A673 (cell line): ENCODE measurements at regions not wholly inside any gene's neighbourhood (a gene's known extent, or its start where the extent isn't known, plus 50 kb on each side); places are given as distances from the start of the nearest gene placed in this dataset.
"Not testable (repeated sequence)": the region's sequence is repeated elsewhere in the genome, so short reads cannot be mapped to it uniquely, and the experiment has no call there.

Source experiments
- BruUV-seq: library from RNA; stranded (reverse); fragments of 400-500 nt; replicated peaks from 2 replicates; lab custom pipeline; 2021; lab: Mats Ljungman, UMichigan
- CTCF ChIA-PET: fragments of 300-600 bp; sonication (Branson Sonifier 250); formaldehyde crosslinking; loops from one replicate; lab custom pipeline; 2022; ENCODE audit warnings: antibody characterized with exemption; lab: Charles Lee
- POLR2A ChIA-PET: fragments of 300-600 bp; sonication (Branson Sonifier 250); formaldehyde crosslinking; loops from one replicate; lab custom pipeline; 2022; ENCODE audit warnings: antibody characterized with exemption; ENCODE audit not compliant: low non-redundant PET; lab: Charles Lee
- DNase-seq: peaks from one replicate; pipeline ENCODE4 v3.0.0-alpha.2; 2015; ENCODE audit warnings: low spot score
- H3K27ac ChIP-seq: fragments of 200-600 bp; sonication (generic); 2 replicates; pipeline ENCODE4 v1.5.1; 2016; ENCODE audit warnings: mixed run types, low read depth, mild to moderate bottlenecking, mixed read lengths, antibody characterized with exemption, low read length; ENCODE audit not compliant: poor library complexity, severe bottlenecking
- H3K27me3 ChIP-seq: fragments of 200-600 bp; sonication (generic); replicated peaks from 2 replicates; pipeline ENCODE4 v1.6.1; 2017; ENCODE audit warnings: mixed run types, low read depth, mild to moderate bottlenecking, mixed read lengths, antibody characterized with exemption, low read length; ENCODE audit not compliant: insufficient read depth, poor library complexity
- H3K36me3 ChIP-seq: fragments of 200-600 bp; sonication (generic); 2 replicates; pipeline ENCODE4 v1.6.1; 2016; ENCODE audit warnings: mixed run types, mild to moderate bottlenecking, mixed read lengths, antibody characterized with exemption, low read length; ENCODE audit not compliant: insufficient read depth, poor library complexity, severe bottlenecking
- H3K4me1 ChIP-seq: fragments of 200-600 bp; sonication (generic); 2 replicates; pipeline ENCODE4 v1.6.1; 2017; ENCODE audit warnings: mixed run types, mild to moderate bottlenecking, mixed read lengths, antibody characterized with exemption, low read length; ENCODE audit not compliant: insufficient read depth, poor library complexity, severe bottlenecking
- H3K4me3 ChIP-seq: fragments of 200-600 bp; sonication (generic); 2 replicates; pipeline ENCODE4 v1.5.1; 2016; ENCODE audit warnings: low read depth, mixed run types, mild to moderate bottlenecking, mixed read lengths, low read length; ENCODE audit not compliant: poor library complexity, severe bottlenecking
- H3K9me3 ChIP-seq: fragments of 200-600 bp; sonication (generic); 2 replicates; pipeline ENCODE4 v1.6.1; 2016; ENCODE audit warnings: mixed run types, low read depth, mild to moderate bottlenecking, mixed read lengths, antibody characterized with exemption, low read length; ENCODE audit not compliant: poor library complexity, severe bottlenecking
- CTCF ChIP-seq: fragments of 300-800, 200-600 bp; sonication (generic); conservative IDR thresholded peaks from 2 replicates; pipeline ENCODE4 v1.5.1; 2017; ENCODE audit warnings: low read depth, mild to moderate bottlenecking, antibody characterized with exemption, low read length, moderate library complexity, mixed read lengths
- EZH2 ChIP-seq: fragments of 200-600 bp; sonication (generic); IDR thresholded peaks from 2 replicates; pipeline ENCODE4 v1.6.1; 2017; ENCODE audit warnings: borderline replicate concordance, low read depth, mild to moderate bottlenecking, mixed read lengths, antibody characterized with exemption, low read length; ENCODE audit not compliant: poor library complexity, severe bottlenecking
- intact Hi-C: fragments of 100-400 bp; cut with micrococcal nuclease; formaldehyde crosslinking; loops from one replicate; pipeline ENCODE4 v1.10.0; 2022; ENCODE audit not compliant: unreplicated experiment

GRCh38 chr1:74976491-74976890 lies 157.7 kb upstream of the LHX8 start:
- DNase-seq: no peak
- TF ChIP-seq EZH2 (no peak), CTCF (no peak)
- Histone ChIP-seq H3K4me3 (no peak overlapping the region), H3K27me3 (no peaks in the 10 kb centered on the region), H3K9me3 (no peaks in the 10 kb centered on the region), H3K4me1 (no peaks in the 10 kb centered on the region), H3K36me3 (no peaks in the 10 kb centered on the region), H3K27ac (no peak overlapping the region)
- intact Hi-C loops: no loop called here
- POLR2A ChIA-PET: no interaction called here
- CTCF ChIA-PET: no interaction called here
- BruUV-seq: no TSS peak

GRCh38 chr1:74992448-74992847 lies 141.7 kb upstream of the LHX8 start:
- H3K9me3 ChIP-seq, CTCF ChIA-PET, H3K4me3 ChIP-seq, POLR2A ChIA-PET, H3K27me3 ChIP-seq, H3K27ac ChIP-seq, H3K4me1 ChIP-seq, BruUV-seq, H3K36me3 ChIP-seq, DNase-seq, intact Hi-C loops: not testable (repeated sequence)

GRCh38 chr1:74995821-74996220 lies 138.4 kb upstream of the LHX8 start:
- TF ChIP-seq CTCF (no peak), EZH2 (no peak)
- Histone ChIP-seq H3K27me3 (no peaks in the 10 kb centered on the region), H3K9me3 (no peaks in the 10 kb centered on the region), H3K36me3 (no peaks in the 10 kb centered on the region), H3K4me3 (no peak overlapping the region), H3K4me1 (no peaks in the 10 kb centered on the region), H3K27ac (no peak overlapping the region)
- ChIA-PET POLR2A (no interaction called here), CTCF (interaction anchor here (0.7 kb wide), 1 partner anchor 207 kb away, joined by 6 read pairs; no protein-coding TSS in a partner anchor)
- DNase-seq: no peak
- no TSS peak for BruUV-seq
- intact Hi-C loops: no loop called here

GRCh38 chr1:75010547-75010946 lies 123.6 kb upstream of the LHX8 start:
- Histone ChIP-seq H3K9me3 (no peaks in the 10 kb centered on the region), H3K4me1 (no peaks in the 10 kb centered on the region), H3K36me3 (no peaks in the 10 kb centered on the region), H3K27me3 (no peaks in the 10 kb centered on the region), H3K4me3 (no peak overlapping the region), H3K27ac (no peak overlapping the region)
- intact Hi-C loops: no loop called here
- DNase-seq: no peak
- ChIA-PET POLR2A (no interaction called here), CTCF (no interaction called here)
- no peak for TF ChIP-seq EZH2
- TF ChIP-seq CTCF: no peak
- no TSS peak for BruUV-seq
